GM13976 (cell line): ENCODE measurements at regions not wholly inside any gene's neighbourhood (a gene's known extent, or its start where the extent isn't known, plus 50 kb on each side); places are given as distances from the start of the nearest gene placed in this dataset.

Experiments
- DNase-seq: peaks from one replicate; pipeline ENCODE4 v3.0.0; 2012; ENCODE audit warnings: low spot score
- in situ Hi-C: fragments of 300-500 bp; cut with MboI; formaldehyde crosslinking; loops from one replicate; pipeline ENCODE4 v1.12.0; 2022; ENCODE audit warnings: low sequenced_read_pairs, mixed read lengths, inconsistent platforms; ENCODE audit not compliant: unreplicated experiment
- TF ChIP-seq, protein P1 (sequence below): IDR thresholded peaks from 2 replicates; pipeline ENCODE4 v1.5.1; 2012; ENCODE audit warnings: borderline replicate concordance, mild to moderate bottlenecking; ENCODE audit not compliant: insufficient read depth; ENCODE audit errors: extremely low read depth, missing control alignments, control extremely low read depth

DNA sequence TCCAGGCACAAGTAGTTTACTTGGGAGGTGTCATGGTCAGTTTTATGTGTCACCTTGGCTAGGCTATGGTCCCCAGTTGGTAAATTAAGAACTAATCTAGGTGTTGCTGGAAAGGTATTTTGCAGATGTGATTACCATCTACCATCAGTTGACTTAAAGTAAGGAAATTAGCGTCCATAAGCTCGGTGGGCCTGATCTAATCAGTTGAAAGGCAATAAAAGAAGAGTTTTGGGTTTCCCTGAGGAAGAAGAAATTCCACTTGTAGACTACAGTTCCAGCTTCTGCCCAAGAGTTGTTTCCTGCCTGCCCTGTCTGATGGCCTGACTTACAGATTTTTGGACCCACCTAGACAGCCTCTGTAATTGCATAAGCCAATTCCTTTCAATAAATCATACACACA is 438.7 kb upstream of the PROK2 start:
- in situ Hi-C loops, result no loop called here
- TF ChIP-seq, protein P1, sequence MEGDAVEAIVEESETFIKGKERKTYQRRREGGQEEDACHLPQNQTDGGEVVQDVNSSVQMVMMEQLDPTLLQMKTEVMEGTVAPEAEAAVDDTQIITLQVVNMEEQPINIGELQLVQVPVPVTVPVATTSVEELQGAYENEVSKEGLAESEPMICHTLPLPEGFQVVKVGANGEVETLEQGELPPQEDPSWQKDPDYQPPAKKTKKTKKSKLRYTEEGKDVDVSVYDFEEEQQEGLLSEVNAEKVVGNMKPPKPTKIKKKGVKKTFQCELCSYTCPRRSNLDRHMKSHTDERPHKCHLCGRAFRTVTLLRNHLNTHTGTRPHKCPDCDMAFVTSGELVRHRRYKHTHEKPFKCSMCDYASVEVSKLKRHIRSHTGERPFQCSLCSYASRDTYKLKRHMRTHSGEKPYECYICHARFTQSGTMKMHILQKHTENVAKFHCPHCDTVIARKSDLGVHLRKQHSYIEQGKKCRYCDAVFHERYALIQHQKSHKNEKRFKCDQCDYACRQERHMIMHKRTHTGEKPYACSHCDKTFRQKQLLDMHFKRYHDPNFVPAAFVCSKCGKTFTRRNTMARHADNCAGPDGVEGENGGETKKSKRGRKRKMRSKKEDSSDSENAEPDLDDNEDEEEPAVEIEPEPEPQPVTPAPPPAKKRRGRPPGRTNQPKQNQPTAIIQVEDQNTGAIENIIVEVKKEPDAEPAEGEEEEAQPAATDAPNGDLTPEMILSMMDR, result no peak

DNA sequence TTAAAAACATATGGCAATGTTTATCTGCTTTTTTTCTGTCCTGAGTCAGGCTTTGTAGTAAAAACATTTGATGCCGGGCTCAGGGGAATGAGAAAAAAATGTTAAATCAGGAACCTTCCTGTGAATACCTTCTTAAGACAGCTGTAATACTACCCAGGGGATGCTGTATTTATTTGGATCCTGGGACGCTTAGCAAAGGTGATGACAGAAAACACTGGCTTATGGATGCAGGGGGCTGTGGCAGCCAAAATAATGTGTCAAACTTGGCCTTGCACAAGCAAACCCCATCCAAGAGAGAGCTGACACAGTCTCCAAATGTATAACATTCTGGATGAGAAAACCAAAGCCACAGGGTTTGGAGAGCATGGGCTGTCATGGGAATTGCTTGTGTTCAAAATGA is 438.2 kb upstream of the PROK2 start:
- in situ Hi-C loops, result no loop called here
- TF ChIP-seq, protein P1, result no peak
- DNase-seq, result no peak

More for the DNA sequence above, 438.7 kb upstream of the PROK2 start:
- no peak for DNase-seq

DNA sequence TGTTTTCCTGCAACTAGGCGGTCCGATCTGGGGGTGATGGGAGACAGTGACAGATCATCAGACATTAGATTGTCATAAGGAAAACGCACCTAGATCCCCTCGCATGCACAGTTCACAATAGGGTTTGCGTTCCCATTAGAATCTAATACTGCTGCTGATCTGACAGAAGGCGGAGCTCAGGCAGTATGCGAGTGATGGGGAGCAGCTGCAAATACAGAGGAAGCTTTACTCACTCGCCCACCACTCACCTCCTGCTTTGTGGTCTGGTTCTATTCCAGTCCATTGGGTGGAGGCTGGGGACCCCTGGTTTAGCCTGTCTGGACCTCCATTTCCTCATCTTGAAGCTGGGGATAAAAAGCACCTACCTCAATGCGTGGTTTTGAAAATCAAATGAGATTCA is 437.5 kb upstream of the PROK2 start:
- in situ Hi-C loops, result no loop called here
- no peak for DNase-seq
- TF ChIP-seq, protein P1, result no peak

DNA sequence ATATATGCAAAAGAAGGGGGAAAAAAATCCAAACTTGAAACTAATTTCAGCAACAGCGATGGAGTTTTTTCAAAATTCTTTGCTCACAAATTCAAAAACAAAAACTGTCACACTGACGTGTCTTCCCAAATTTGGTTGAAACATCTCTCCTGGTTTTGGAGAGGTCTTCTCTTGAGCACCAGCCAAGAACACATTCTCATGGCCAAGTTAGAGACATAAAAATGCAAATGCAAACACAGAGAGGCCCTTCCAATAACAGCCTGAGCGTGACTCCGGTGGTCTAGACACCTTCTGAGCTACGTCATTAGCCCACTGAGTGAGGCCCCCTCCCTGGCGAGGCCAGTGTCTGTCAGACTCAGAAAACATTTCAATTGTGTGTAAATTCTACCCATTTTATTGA is 436.0 kb upstream of the PROK2 start:
- in situ Hi-C loops, result no loop called here

DNA sequence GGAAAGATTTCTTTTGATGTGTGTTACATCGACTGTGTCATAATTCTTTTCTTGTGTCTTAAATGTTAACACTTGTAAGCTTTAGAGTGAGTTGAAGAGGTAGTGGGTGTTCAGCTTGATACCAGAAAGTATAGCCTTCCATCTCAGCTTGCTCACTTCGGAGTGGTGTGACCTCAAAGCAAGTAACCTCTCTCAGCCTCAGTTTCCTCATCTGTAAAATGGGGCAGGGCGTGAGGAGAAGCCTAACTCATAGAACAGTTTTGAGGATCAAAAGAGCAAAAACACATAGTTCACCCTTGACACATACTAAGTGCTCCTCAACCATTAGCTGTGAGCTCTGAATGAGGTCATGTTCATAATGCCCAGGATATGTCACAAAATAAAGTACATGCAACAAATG is 434.8 kb upstream of the PROK2 start:
- TF ChIP-seq, protein P1, result no peak
- no peak for DNase-seq
- in situ Hi-C loops, result no loop called here

More for the DNA sequence above, 436.0 kb upstream of the PROK2 start:
- TF ChIP-seq, protein P1, result no peak
- no peak for DNase-seq

DNA sequence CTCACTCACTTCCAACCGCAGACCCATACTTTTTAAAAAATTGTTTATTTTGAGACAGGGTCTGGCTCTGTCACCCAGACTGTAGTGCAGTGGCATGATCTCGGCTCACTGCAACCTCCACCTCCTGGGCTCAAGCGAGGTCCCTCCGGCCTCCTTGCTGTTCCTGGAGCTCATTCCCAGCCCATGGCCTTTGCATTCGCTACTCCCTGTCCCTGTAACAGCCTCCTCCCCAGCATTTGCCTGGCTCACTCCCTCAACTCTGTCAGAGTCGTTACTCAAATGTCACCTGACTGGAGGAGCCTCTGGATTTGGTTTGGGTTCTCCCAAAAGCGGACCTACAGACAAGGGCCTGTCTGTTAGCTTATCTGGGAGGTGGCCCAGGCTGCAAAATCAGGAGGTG is 432.6 kb upstream of the PROK2 start:
- in situ Hi-C loops, result no loop called here
- TF ChIP-seq, protein P1, result no peak
- no peak for DNase-seq
